Neutrophil (primary cell): ENCODE measurements at regions not wholly inside any gene's neighbourhood (a gene's known extent, or its start where the extent isn't known, plus 50 kb on each side); places are given as distances from the start of the nearest gene placed in this dataset.

Experiments used
- H3K27ac ChIP-seq: fragments of 200-600 bp; sonication (generic); 2 replicates; pipeline ENCODE4 v1.5.1; 2016; ENCODE audit warnings: mild to moderate bottlenecking, moderate library complexity
- H3K27me3 ChIP-seq: fragments of 200-600 bp; sonication (generic); 2 replicates; pipeline ENCODE4 v1.6.0; 2016; ENCODE audit warnings: mild to moderate bottlenecking
- H3K36me3 ChIP-seq: fragments of 200-600 bp; sonication (generic); 2 replicates; pipeline ENCODE4 v1.5.1; 2017
- H3K4me1 ChIP-seq, 2 experiments: fragments of 200-600 bp in 1 of 2; sonication (generic) in 1 of 2; 1 replicate in 1 of 2; 2 replicates in 1 of 2; pipeline versions ENCODE4 v1.5.1 to v1.6.1; 2013 to 2016; ENCODE audit warnings: low read depth in 1 of 2, low read length in 1 of 2, mild to moderate bottlenecking in 1 of 2, moderate library complexity in 1 of 2; ENCODE audit not compliant: control insufficient read depth in 1 of 2, insufficient read depth in 1 of 2
- H3K4me3 ChIP-seq, 2 experiments: fragments of 200-600 bp in 1 of 2; sonication (generic) in 1 of 2; 1 replicate in 1 of 2; 2 replicates in 1 of 2; pipeline ENCODE4 v1.5.1; 2013 to 2016; ENCODE audit warnings: low read depth in 1 of 2, low read length in 1 of 2, mild to moderate bottlenecking in 1 of 2, moderate library complexity in 1 of 2
- H3K9me3 ChIP-seq: fragments of 200-600 bp; sonication (generic); 2 replicates; pipeline ENCODE4 v1.5.1; 2016
- CTCF ChIP-seq: fragments of 200-600 bp; sonication (generic); IDR thresholded peaks from 2 replicates; pipeline ENCODE4 v1.5.1; 2016; ENCODE audit warnings: antibody characterized with exemption

- no peaks in the 10 kb centered on the region for H3K27me3 ChIP-seq
- H3K36me3 ChIP-seq, result no peaks in the 10 kb centered on the region
- no peak for TF ChIP-seq CTCF
- H3K4me1 ChIP-seq, result no peaks in the 10 kb centered on the region
- H3K9me3 ChIP-seq, result no peaks in the 10 kb centered on the region
- no peak overlapping the region for H3K4me3 ChIP-seq
- H3K27ac ChIP-seq, result no peak overlapping the region
Observed at GRCh38 chr4:13102092-13102742, 381.9 kb downstream of the RAB28 start.

DNA sequence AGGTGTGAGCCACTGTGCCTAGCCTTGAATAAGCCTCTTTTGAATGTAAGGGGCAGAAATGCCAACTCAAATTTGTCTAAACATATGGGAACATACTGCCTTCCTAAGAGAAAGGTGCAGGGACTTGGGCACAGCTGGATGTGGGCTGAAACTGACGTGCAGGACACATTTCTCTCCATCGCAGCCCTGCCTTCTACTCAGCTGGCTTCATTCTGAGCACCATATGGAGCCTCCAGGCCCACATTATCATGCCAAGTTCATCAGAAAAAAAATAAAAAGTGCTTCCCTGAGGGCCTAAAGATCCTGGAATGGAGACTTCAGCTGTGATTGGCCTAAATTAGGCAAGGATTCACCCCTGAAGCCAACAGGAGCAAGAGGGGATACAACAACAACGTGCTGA, 386.2 kb downstream of the RAB28 start:
- no peak for TF ChIP-seq CTCF
- H3K4me1 ChIP-seq, result no peaks in the 10 kb centered on the region
- H3K4me3 ChIP-seq, result no peak overlapping the region
- no peaks in the 10 kb centered on the region for H3K9me3 ChIP-seq
- no peak overlapping the region for H3K27ac ChIP-seq
- no peaks in the 10 kb centered on the region for H3K27me3 ChIP-seq
- H3K36me3 ChIP-seq, result no peaks in the 10 kb centered on the region

DNA sequence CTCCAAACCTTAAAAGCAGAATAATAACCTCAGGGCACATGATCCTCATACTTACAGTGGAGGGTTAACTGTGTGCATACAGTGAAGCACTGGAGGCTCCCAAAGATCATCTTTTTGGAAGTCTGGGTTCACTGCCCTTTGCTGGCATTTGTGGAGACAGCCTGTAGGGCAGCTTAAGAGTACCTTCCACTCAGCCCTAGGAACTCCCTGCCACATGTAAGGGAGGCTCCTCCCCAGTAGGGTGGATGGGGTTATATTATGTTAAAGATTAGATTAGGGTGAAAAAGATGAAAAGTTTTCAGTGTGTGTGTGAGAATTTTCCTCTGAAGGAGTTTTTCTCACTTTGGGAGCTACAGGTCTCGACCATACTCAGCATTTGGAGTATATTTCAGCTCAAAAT, 388.4 kb downstream of the RAB28 start:
- Histone ChIP-seq H3K9me3 (no peaks in the 10 kb centered on the region), H3K4me3 (no peak overlapping the region), H3K27me3 (no peaks in the 10 kb centered on the region), H3K4me1 (no peaks in the 10 kb centered on the region), H3K36me3 (no peaks in the 10 kb centered on the region), H3K27ac (no peak overlapping the region)
- TF ChIP-seq CTCF, result no peak

GRCh38 chr4:13093170-13093569, 391.0 kb downstream of the RAB28 start:
- H3K27me3 ChIP-seq, result no peaks in the 10 kb centered on the region
- no peaks in the 10 kb centered on the region for H3K36me3 ChIP-seq
- H3K4me1 ChIP-seq, result no peaks in the 10 kb centered on the region
- no peaks in the 10 kb centered on the region for H3K9me3 ChIP-seq
- no peak overlapping the region for H3K27ac ChIP-seq
- no peak for TF ChIP-seq CTCF
- H3K4me3 ChIP-seq, result no peak overlapping the region

DNA sequence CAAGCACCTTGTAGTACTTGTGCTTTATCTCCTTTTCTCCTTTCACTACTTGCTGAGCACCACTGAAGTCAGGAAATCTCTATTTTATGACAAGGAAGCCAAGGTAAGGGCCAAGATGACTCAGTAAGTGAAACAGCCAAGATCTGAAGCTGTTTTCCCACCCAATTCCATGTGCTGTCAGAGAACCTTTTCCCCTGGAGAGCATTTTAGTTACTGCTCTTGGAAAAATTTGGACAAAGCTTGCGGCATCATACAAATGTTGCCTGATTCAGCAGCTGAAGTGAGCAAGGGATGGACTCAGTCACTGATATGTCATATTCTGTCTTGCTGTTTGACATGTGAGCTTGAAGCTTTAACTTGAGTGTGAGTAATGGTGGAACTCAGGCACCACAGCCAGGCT, 391.4 kb downstream of the RAB28 start:
- H3K27ac ChIP-seq, result no peak overlapping the region
- no peaks in the 10 kb centered on the region for H3K36me3 ChIP-seq
- H3K4me3 ChIP-seq, result no peak overlapping the region
- TF ChIP-seq CTCF, result no peak
- no peaks in the 10 kb centered on the region for H3K9me3 ChIP-seq
- H3K27me3 ChIP-seq, result no peaks in the 10 kb centered on the region
- no peaks in the 10 kb centered on the region for H3K4me1 ChIP-seq

- Histone ChIP-seq H3K9me3 (no peaks in the 10 kb centered on the region), H3K27me3 (no peaks in the 10 kb centered on the region), H3K4me3 (no peak overlapping the region), H3K36me3 (no peaks in the 10 kb centered on the region), H3K27ac (no peak overlapping the region), H3K4me1 (no peaks in the 10 kb centered on the region)
- no peak for TF ChIP-seq CTCF
Observed at GRCh38 chr4:13089659-13089998, 394.5 kb downstream of the RAB28 start.
